ENCODE measurements at regions not wholly inside any gene's neighbourhood (a gene's known extent, or its start where the extent isn't known, plus 50 kb on each side); places are given as distances from the start of the nearest gene placed in this dataset.

DNA sequence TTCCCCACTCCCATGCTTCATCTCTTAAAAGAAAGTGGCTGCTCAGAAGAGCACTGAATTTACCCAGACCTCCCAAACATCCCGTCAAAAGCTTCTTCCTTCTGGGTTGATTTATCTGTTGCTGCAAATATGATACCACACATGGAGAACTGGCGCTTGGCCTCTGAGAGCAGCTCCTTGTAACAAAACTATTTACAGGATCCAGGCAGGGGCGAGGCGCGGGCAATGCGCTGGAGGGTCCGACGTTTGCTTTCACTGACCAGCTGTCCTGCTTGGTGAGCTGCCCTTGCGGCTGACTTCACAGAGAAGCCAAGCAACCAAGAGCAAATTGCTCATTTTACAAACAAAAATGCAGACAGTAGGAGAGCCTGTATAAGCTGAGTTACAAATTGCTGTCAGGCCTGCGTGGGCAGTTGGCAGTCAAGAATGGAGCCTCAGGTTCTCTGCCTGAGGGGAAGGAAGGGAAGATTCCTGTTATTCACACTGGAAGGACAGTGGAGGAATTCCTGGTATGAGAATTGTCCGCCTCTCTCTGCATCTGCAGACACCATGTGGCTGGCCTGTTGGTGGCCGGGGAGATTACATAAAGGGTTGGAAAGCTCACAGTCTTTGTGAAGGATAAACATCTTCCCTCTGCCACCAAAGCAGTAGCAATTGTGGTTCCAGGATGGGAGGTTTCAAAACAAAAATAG lies 192.2 kb upstream of the LEF1 start:
- DNase-seq: no peak

DNA sequence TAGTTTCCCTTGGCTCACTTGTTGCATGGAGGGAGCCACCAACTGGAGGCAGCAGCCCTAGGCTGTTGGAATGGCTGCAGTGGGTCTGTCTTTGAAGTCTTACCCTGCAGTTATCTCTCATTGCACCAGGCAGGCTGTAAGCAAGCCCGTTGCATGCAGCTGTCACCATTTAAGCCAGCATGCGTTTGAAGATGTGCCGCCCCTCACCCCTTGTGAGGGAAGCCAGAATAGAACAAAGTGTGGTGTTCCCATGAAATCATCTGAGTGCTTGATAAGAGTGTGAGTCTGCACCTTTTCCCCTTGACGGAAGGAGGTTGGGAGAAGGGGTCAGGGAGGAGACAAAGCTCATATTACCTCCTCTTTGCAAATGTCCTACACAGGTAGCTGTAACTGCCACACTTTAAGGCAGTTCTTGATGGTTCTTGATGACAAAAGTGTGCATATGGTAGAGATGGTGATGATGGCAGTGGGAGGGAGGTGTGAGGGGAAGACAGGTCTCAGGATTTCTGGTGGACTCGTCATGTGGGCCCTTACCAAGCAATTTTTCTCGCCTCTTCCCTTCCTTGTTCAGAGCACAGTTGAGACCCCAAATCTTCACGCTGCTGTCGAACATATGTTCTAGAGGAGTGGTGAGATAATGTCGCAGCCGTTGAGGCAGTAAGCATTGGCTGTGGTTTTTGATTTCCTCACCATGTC lies 191.4 kb upstream of the LEF1 start:
- DNase-seq: no peak

DNA sequence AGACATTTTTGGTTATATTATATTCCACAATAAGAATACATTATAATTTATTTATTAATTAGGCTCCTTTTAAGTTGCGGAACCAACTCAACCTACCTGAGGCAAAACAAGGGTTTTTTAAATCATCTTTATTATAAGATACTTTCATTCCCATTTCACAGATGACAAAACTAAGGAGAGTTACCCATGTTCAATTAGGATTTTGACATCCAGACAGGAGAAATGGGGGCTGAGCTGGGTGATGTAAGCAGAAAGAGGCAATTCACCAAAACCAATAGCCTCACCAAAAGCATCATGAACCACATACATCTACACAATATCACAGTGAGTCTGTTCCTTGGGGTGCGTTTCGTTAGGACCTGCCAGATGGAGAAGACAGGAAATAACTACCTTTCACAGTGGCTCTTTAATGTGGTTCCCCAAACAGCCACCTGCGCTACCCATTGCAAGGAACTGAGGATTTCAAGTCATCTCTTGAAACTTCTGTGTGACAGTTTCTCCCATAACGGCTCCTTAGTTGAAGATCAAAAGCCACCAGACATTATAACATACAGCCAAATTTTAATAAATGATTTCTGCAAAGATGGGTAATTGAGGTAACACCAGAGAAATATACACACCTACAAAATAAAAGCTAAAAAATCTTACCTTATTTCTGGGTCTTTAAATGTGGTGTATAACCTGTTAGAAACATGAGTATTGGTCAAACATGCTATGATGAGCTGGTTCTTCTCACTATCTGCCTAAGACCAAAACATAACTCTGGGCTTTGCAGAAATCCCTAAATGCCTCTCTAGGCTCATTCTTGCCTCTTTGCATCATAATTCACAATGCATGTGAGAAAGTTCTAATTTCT lies 190.6 kb upstream of the LEF1 start:
- no peak for DNase-seq

GRCh38 chr4:108355902-108356535 lies 187.3 kb upstream of the LEF1 start:
- no peak for DNase-seq

DNA sequence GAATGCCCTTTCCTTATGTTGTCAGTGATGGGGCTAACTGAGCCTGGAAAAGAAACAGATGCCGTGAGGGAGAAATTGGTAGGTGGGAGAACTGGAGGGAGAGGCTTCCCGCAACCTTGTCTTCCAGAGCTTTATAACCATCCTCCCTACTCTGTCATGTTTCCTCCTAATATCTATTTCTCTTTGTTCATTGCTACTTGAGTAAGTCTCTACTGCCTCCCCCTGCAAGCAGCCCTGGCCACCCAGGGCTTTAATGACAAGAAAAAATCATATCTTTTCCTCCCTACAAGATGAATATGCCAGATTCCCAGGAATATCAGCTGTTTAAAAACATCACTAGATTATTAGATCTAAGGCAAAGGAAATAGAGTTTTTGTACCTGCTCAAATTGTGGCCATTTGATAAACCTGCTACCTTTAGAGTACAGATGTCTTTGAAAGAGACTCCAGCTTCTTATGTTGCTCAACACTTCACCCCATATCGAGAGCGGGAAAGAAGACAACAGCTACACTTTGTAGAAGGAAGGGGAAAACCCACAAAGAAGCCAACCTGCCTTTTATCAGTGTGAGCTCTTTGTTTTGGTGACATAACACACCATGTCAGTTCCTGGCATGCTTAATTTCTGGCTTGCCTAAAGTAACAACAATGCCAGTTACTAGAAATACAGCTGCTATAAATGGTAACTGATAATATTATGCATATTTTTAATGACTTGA lies 186.6 kb upstream of the LEF1 start:
- no peak for DNase-seq

- DNase-seq: peak; percentile 22
These were observed 184.1 kb upstream of the LEF1 start for GRCh38 chr4:108352664-108353308.

- DNase-seq: no peak
These were observed 183.1 kb upstream of the LEF1 start for GRCh38 chr4:108351791-108352190.

DNA sequence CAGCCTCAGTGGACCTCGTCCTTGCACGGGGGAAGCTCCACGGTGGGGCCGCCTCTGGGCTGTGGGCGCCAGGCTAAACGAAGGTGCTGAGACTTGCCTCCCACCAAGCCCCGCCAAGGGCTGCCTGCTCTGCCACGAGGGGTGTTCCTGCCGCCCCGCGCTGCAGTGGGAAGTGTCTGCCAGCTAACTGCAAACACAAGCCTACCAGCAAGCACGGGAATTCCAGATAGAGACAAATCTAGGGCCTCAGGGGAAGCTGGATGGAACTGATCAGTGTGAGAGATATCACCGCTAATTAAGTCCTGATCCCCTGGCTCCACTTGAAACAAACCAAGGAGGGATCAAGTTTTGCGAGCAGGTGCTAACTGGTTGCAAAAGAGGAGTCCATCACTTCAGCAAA lies 181.6 kb upstream of the LEF1 start:
- no peak for DNase-seq

DNA sequence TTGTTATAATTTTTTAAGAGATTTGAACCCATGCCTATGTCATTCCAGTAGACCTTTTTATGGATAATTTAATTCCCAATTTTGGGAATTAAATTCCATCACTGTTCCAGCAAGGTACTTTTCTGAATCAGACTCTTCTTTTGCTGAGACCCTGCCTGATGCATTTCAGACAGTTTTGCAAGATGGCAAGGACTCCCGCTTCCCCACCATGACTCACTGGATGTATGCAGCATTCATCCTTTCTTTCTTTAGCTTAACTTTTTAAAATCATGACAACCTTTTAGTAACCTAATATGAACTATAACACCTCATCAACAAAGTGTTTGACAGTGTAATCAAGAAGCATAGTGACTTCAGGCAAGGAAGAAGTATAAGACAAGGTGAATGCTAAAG lies 178.1 kb upstream of the LEF1 start:
- DNase-seq: no peak

- no peak for DNase-seq
These were observed 177.4 kb upstream of the LEF1 start for GRCh38 chr4:108345862-108346817.

- no peak for DNase-seq
These were observed 173.7 kb upstream of the LEF1 start for GRCh38 chr4:108342325-108342970.

DNA sequence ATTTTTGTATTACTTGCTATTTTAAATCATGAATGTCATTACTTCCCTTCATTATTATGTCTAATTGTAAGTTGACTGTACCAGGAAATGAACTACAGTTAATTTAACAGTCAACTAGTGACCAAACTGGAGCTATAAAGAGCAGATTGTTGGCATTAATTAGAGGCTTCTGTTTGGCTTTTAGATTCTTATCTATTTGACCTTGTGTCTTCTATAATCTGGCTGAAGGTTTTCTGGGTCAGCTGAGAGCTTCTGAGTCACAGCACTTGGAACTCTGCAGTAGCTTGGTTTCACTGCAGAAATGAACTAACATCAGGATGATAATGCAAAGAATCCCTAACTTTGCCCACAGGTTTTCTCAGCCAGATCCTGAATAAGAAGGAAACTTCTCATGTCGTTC lies 169.2 kb upstream of the LEF1 start:
- no peak for DNase-seq

- DNase-seq: no peak
These were observed 167.3 kb upstream of the LEF1 start for GRCh38 chr4:108336076-108336475.

DNA sequence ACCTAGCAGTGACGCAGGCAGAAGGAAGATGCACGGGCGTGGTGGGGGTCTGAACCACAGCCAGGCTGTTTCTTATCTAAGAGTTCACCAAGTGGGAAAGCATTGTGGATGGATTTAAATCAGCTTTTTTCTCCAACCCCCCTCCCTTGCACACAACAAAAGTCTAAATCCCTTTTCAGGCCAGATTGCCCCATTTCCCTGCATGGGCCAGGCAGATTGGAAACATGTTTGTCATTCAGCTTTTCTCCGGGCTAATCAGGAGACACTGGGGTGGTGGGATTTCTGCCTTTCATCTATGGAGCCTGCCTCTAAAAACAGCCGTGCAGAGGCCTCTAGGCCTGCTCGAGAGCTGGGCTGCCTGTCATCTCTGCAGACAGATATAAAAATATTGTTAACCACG lies 166.3 kb upstream of the LEF1 start:
- no peak for DNase-seq

DNA sequence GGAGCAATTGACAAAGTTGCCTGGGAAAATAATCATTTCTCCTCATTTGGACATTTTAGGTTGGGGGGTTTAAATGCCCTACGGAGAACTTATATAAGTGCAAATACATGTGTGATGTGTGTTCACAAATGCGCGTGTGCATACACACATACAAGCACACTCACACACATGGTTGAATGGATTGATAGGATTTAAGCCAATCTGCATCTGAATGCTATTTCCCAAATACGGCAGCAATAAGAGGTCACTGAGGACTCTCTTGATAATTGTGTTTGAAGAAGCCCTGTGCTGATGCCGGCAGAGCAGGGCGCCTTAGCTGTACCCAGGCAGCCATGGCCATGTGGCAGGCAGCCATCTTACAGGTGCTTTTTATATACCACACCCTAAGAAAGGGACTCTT lies 165.3 kb upstream of the LEF1 start:
- DNase-seq: no peak

DNA sequence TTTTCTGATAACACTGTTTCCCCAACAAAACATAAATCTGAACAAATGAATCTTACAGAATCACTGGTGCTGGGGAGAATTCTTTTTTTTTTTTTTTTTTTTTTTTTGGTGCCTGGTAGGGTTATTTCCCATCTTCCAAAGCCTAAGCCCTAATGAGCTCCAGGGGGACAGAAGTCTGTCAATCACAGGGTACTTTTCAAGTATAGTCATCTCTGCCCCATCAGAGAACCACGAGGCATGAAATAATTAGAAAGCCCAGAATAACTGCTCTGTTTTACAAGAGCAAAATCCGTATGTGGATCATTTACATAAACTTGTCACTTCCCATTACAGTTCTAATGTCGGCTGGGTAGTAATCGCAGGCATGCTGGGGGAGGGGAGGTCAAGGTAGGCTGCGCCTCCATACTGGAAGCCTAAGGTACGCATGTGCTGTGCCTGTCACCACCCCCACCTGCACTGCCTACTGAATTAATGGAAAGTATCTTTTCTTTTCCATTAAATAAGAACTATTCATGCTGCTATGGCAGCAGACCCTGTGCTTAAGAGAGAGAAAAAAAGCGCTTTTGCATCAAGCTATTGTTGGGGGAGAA lies 164.7 kb upstream of the LEF1 start:
- DNase-seq: no peak

GRCh38 chr4:108331905-108332632 lies 163.3 kb upstream of the LEF1 start:
- no peak for DNase-seq

GRCh38 chr4:108328383-108328732 lies 159.6 kb upstream of the LEF1 start:
- no peak for DNase-seq

- no peak for DNase-seq
These were observed 159.1 kb upstream of the LEF1 start for GRCh38 chr4:108327642-108328382.
